Heart left ventricle (tissue), 16 donors: ENCODE measurements at regions not wholly inside any gene's neighbourhood (a gene's known extent, or its start where the extent isn't known, plus 50 kb on each side); places are given as distances from the start of the nearest gene placed in this dataset.

Experiments used
- ATAC-seq, 4 donors: fragments of 200-7000 bp; cut with Tn5 transposase; one replicate each; pipeline ENCODE4 v1.9.1; 2020 to 2022; ENCODE audit warnings: moderate library complexity in 4 of 4, mild to moderate bottlenecking in 3 of 4, moderate number of reproducible peaks in 1 of 4
- DNase-seq, 5 donors: peaks; one replicate each; pipeline ENCODE4 v3.0.0-alpha.2; 2020
- H3K27ac ChIP-seq, 12 donors: fragments of 200-600 bp; sonication (generic) in 4 of 12; one replicate each; pipeline versions ENCODE4 v1.5.0 to v1.8.0; 2016 to 2022; ENCODE audit warnings: mild to moderate bottlenecking in 2 of 12
- H3K27me3 ChIP-seq, 9 donors: fragments of 200-600 bp; sonication (generic) in 2 of 9; one replicate each; pipeline versions ENCODE4 v1.5.1 to v1.8.0; 2016 to 2022; ENCODE audit warnings: mild to moderate bottlenecking in 3 of 9
- H3K36me3 ChIP-seq, 9 donors: fragments of 200-600 bp; sonication (generic) in 2 of 9; one replicate each; pipeline versions ENCODE4 v1.5.0 to v1.8.0; 2018 to 2022; ENCODE audit warnings: mild to moderate bottlenecking in 2 of 9
- H3K4me1 ChIP-seq, 12 donors: fragments of 200-600 bp; sonication (generic) in 4 of 12; one replicate each; pipeline versions ENCODE4 v1.5.0 to v1.8.0; 2016 to 2022; ENCODE audit warnings: mild to moderate bottlenecking in 3 of 12
- H3K4me3 ChIP-seq, 12 donors: fragments of 200-600 bp; sonication (generic) in 4 of 12; one replicate each; pipeline versions ENCODE4 v1.5.0 to v1.8.0; 2017 to 2022; ENCODE audit warnings: mild to moderate bottlenecking in 9 of 12, moderate library complexity in 4 of 12
- H3K9me3 ChIP-seq, 12 donors: fragments of 200-600 bp; sonication (generic) in 4 of 12; one replicate each; pipeline versions ENCODE4 v1.5.0 to v1.8.0; 2016 to 2022; ENCODE audit warnings: mild to moderate bottlenecking in 1 of 12
- POLR2A ChIP-seq, 2 donors: fragments of 450-650 bp; IDR thresholded peaks; one replicate each; pipeline ENCODE4 v1.6.1; 2017; ENCODE audit warnings: antibody characterized with exemption in 2 of 2, mild to moderate bottlenecking in 2 of 2, moderate library complexity in 2 of 2
- WGBS, 4 donors: extraction: QIAGEN DNeasy Blood & Tissue Kit in 2 of 4; methylation state at CpG; one replicate each; pipeline versions ENCODE4 v1.1.5 to v1.1.7; 2013 to 2018; 5-methylcytosine and 5-hydroxymethylcytosine counted together
- intact Hi-C, 10 donors: fragments of 100-400 bp; cut with DNase I; formaldehyde crosslinking; loops; one replicate each; pipeline versions ENCODE4 v1.11.1 to v1.14.2; 2022
- TF ChIP-seq, protein P1 (sequence below), 12 donors: fragments of 200-600 bp; sonication (generic) in 4 of 12; IDR thresholded peaks; one replicate each; pipeline versions ENCODE4 v1.5.0 to v1.8.0; 2018 to 2022; ENCODE audit warnings: antibody characterized with exemption in 12 of 12, mild to moderate bottlenecking in 5 of 12
- donor health status: ischemic (EF 13 %, LVEDD 7.1; RV severe dilation, severe dysfunction).
- donor health status: healthy with polysubstance abuse.
- donor health status: DM: no; HTN: yes; CAD: no.
- donor health status: DM: no; HTN: no; CAD: no.
- donor health status: ischemic (EF 25% LVEDD 6.9; RV normal size, moderate dysfunction).
- donor health status: ischemic (EF 25% LVEDD 5.7; RV mildly dilated, moderate dysfunction).
- donor health status: healthy.
- donor health status: DM: yes; HTN: yes; CAD: no.
- donor health status: ischemic (EF 35%, LVEDD 5.7; RV mildly dilated, moderate dysfunction).
- donor health status: nonischemic (EF 11% LVEDD 7.7; RV severe dilation, severe dysfunction).
- donor health status: DM: yes; HTN: yes; CAD: no.
- donor health status: PGD.
- donor health status: ischemic (EF 29% LVEDD 5.4; RV normal size, mild dysfunction).
- donor health status: nonischemic (EF 23%, LVEDD 6.1; RV moderate dilation, normal function).

- intact Hi-C loops = loop anchor here in 1 of 10 donors (10.0 kb wide), 1 partner anchor 98 kb away; no protein-coding TSS in a partner anchor
- Histone ChIP-seq H3K36me3 (no peaks in the 10 kb centered on the region), H3K27me3 (no peaks in the 10 kb centered on the region), H3K4me1 (peaks cover 0 to 17% (median 3%) of the 10 kb centered on the region in 12 donors), H3K4me3 (no peak overlapping the region), H3K9me3 (no peaks in the 10 kb centered on the region), H3K27ac (no peak overlapping the region)
- TF ChIP-seq, protein P1, sequence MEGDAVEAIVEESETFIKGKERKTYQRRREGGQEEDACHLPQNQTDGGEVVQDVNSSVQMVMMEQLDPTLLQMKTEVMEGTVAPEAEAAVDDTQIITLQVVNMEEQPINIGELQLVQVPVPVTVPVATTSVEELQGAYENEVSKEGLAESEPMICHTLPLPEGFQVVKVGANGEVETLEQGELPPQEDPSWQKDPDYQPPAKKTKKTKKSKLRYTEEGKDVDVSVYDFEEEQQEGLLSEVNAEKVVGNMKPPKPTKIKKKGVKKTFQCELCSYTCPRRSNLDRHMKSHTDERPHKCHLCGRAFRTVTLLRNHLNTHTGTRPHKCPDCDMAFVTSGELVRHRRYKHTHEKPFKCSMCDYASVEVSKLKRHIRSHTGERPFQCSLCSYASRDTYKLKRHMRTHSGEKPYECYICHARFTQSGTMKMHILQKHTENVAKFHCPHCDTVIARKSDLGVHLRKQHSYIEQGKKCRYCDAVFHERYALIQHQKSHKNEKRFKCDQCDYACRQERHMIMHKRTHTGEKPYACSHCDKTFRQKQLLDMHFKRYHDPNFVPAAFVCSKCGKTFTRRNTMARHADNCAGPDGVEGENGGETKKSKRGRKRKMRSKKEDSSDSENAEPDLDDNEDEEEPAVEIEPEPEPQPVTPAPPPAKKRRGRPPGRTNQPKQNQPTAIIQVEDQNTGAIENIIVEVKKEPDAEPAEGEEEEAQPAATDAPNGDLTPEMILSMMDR (IDR thresholded peaks at IDR 0.05) = no peak
- no peak for TF ChIP-seq POLR2A (IDR thresholded peaks at IDR 0.05)
- ATAC-seq (no peak), DNase-seq (no peak)
- WGBS, 4 donors = 78 to 88% (median 81%) methylated on average over 2 of the region's 2 CpGs
Observed at GRCh38 chr9:108467161-108467560, 388.6 kb downstream of the ACTL7B start.

DNA sequence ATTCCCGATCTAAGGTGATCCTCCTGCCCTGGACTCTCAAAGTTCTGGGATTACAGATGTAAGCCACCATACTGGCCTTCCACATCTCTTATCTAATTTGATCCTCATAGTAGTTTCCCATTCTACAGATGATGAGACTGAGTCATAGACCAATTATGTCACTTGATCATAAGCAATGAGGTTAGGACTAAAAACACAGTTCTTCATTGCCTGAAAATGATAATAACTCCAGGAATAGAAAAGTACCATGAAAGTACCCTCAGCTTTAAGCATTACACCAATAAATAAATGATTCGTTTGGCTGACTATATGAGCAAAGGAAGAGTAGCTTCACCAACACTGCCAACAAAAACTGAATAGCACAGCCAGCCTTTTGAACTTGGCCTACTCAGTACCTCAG is 389.5 kb downstream of the ACTL7B start:
- TF ChIP-seq POLR2A (IDR thresholded peaks at IDR 0.05) = no peak
- TF ChIP-seq, protein P1 (IDR thresholded peaks at IDR 0.05) = no peak
- no peak for ATAC-seq
- DNase-seq = no peak
- no peak overlapping the region for H3K27ac ChIP-seq
- H3K9me3 ChIP-seq = no peaks in the 10 kb centered on the region
- H3K36me3 ChIP-seq = no peaks in the 10 kb centered on the region
- no peaks in the 10 kb centered on the region for H3K27me3 ChIP-seq
- no peak overlapping the region for H3K4me3 ChIP-seq
- intact Hi-C loops = loop anchor here in 1 of 10 donors (10.0 kb wide), 1 partner anchor 98 kb away; no protein-coding TSS in a partner anchor
- H3K4me1 ChIP-seq = peaks cover 0 to 17% (median 3%) of the 10 kb centered on the region in 12 donors
- 88 to 93% (median 89%) methylated on average over 2 of the region's 2 CpGs for WGBS, 4 donors

DNA sequence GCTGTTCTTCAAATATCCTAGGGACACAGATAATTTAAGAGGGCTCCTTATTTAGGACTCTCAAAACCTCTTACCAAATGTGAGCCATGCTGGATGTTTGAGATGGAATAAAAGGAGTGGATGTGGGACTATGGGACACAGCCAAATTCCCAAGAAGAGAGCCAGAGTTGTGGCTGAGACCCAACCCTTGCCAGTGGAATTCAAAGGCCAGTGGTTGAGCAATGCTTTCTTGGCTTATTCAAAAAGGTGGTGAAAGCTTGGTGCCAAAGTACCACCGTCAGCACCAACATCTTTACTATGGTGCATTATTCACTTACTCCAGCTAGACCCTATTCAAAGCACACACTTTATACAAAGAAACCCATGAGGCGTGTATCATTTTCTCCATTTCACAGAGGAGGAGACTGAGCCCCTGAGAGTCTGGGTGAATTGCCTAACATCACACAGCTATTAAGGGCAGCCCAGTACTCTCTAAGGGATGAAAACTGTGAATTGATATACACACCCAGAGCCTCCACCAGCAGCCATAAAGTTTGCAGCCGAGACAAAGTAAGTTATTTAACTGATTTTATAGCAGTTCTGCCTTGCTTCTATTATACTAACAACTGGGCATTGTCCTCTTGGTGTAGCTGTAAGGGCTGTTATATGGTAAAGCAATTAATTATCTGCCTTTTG is 391.7 kb downstream of the ACTL7B start:
- DNase-seq (no peak), ATAC-seq (peak in 1 of 4 donors; percentile 10)
- H3K27me3 ChIP-seq = no peaks in the 10 kb centered on the region
- intact Hi-C loops = loop anchor here in 1 of 10 donors (10.0 kb wide), 1 partner anchor 101 kb away; no protein-coding TSS in a partner anchor
- H3K27ac ChIP-seq = no peak overlapping the region
- H3K4me1 ChIP-seq = peaks cover 0 to 12% (median 3%) of the 10 kb centered on the region in 12 donors
- 71 to 85% (median 79%) methylated on average over 3 of the region's 3 CpGs for WGBS, 4 donors
- no peaks in the 10 kb centered on the region for H3K9me3 ChIP-seq
- TF ChIP-seq, protein P1 (IDR thresholded peaks at IDR 0.05) = no peak
- no peak for TF ChIP-seq POLR2A (IDR thresholded peaks at IDR 0.05)
- no peaks in the 10 kb centered on the region for H3K36me3 ChIP-seq
- H3K4me3 ChIP-seq = no peak overlapping the region

GRCh38 chr9:108456903-108457302 is 398.9 kb downstream of the ACTL7B start:
- Histone ChIP-seq H3K27me3 (no peaks in the 10 kb centered on the region), H3K9me3 (no peaks in the 10 kb centered on the region), H3K4me1 (no peaks in the 10 kb centered on the region), H3K36me3 (no peaks in the 10 kb centered on the region), H3K4me3 (no peak overlapping the region), H3K27ac (no peak overlapping the region)
- ATAC-seq (no peak), DNase-seq (no peak)
- intact Hi-C loops = no loop called here
- TF ChIP-seq, protein P1 (IDR thresholded peaks at IDR 0.05) = no peak
- TF ChIP-seq POLR2A (IDR thresholded peaks at IDR 0.05) = no peak
- WGBS, 4 donors = 89 to 98% (median 91%) methylated on average over 2 of the region's 2 CpGs
